HL-60 (cell line): ENCODE measurements at regions not wholly inside any gene's neighbourhood (a gene's known extent, or its start where the extent isn't known, plus 50 kb on each side); places are given as distances from the start of the nearest gene placed in this dataset.

Source experiments
- DNase-seq, 2 experiments: peaks; one replicate each; pipeline ENCODE4 v3.0.0-alpha.2; 2010 to 2020; ENCODE audit warnings: low read depth in 1 of 2, low spot score in 1 of 2
- H3K27ac ChIP-seq: fragments of 250-450 bp; sonication (Bioruptor Pico); replicated peaks from 2 replicates; pipeline ENCODE4 v1.5.1; 2020; ENCODE audit warnings: mild to moderate bottlenecking, moderate library complexity
- H3K27me3 ChIP-seq: fragments of 250-450 bp; sonication (Bioruptor Pico); 2 replicates; pipeline ENCODE4 v1.5.1; 2021; ENCODE audit warnings: mild to moderate bottlenecking, moderate library complexity; ENCODE audit not compliant: insufficient read depth, poor library complexity, severe bottlenecking
- H3K4me3 ChIP-seq: replicated peaks from 2 replicates; pipeline ENCODE4 v1.5.1; 2011; ENCODE audit warnings: mild to moderate bottlenecking, control low read depth, low read length; ENCODE audit not compliant: insufficient read depth
- GABPA ChIP-seq: IDR thresholded peaks from 2 replicates; pipeline ENCODE4 v1.6.1; 2012; ENCODE audit warnings: low read depth
- POLR2AphosphoS5 ChIP-seq: IDR thresholded peaks from 2 replicates; pipeline ENCODE4 v1.6.1; 2012; ENCODE audit warnings: low read depth
- SPI1 ChIP-seq: IDR thresholded peaks from 2 replicates; pipeline ENCODE4 v1.6.1; 2012; ENCODE audit warnings: low read depth, mild to moderate bottlenecking, borderline replicate concordance
- TF ChIP-seq, protein P1 (sequence below): IDR thresholded peaks from 2 replicates; pipeline ENCODE4 v1.6.1; 2012; ENCODE audit warnings: low read depth; ENCODE audit not compliant: insufficient replicate concordance
- TF ChIP-seq, protein P2 (sequence below): IDR thresholded peaks from one replicate; pipeline ENCODE4 v1.5.1; 2011; ENCODE audit warnings: low read length, control low read depth, inconsistent platforms; ENCODE audit not compliant: insufficient read depth

DNA sequence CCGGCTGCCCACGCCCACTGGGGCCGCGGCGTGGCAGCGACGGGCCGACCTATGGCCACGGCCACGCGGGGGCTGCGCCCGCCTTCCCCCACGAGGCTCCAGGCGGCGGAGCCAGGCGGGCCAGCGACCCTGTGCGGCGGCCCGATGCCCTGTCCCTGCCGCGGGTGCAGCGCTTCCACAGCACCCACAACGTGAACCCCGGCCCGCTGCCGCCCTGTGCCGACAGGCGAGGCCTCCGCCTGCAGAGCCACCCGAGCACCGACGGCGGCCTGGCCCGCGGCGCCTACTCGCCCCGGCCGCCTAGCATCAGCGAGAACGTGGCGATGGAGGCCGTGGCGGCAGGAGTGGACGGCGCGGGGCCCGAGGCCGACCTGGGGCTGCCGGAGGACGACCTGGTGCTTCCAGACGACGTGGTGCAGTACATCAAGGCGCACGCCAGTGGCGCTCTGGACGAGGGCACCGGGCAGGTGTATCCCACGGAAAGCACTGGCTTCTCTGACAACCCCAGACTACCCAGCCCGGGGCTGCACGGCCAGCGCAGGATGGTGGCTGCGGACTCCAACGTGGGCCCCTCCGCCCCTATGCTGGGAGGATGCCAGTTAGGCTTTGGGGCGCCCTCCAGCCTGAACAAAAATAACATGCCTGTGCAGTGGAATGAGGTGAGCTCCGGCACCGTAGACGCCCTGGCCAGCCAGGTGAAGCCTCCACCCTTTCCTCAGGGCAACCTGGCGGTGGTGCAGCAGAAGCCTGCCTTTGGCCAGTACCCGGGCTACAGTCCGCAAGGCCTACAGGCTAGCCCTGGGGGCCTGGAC, 253.2 kb downstream of the GLI2 start:
- Histone ChIP-seq H3K27me3 (no peaks in the 10 kb centered on the region), H3K27ac (no peak overlapping the region), H3K4me3 (no peak overlapping the region)
- DNase-seq, result no peak
- TF ChIP-seq SPI1, result no peak
- TF ChIP-seq, protein P1, sequence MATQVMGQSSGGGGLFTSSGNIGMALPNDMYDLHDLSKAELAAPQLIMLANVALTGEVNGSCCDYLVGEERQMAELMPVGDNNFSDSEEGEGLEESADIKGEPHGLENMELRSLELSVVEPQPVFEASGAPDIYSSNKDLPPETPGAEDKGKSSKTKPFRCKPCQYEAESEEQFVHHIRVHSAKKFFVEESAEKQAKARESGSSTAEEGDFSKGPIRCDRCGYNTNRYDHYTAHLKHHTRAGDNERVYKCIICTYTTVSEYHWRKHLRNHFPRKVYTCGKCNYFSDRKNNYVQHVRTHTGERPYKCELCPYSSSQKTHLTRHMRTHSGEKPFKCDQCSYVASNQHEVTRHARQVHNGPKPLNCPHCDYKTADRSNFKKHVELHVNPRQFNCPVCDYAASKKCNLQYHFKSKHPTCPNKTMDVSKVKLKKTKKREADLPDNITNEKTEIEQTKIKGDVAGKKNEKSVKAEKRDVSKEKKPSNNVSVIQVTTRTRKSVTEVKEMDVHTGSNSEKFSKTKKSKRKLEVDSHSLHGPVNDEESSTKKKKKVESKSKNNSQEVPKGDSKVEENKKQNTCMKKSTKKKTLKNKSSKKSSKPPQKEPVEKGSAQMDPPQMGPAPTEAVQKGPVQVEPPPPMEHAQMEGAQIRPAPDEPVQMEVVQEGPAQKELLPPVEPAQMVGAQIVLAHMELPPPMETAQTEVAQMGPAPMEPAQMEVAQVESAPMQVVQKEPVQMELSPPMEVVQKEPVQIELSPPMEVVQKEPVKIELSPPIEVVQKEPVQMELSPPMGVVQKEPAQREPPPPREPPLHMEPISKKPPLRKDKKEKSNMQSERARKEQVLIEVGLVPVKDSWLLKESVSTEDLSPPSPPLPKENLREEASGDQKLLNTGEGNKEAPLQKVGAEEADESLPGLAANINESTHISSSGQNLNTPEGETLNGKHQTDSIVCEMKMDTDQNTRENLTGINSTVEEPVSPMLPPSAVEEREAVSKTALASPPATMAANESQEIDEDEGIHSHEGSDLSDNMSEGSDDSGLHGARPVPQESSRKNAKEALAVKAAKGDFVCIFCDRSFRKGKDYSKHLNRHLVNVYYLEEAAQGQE, result no peak
- TF ChIP-seq, protein P2, sequence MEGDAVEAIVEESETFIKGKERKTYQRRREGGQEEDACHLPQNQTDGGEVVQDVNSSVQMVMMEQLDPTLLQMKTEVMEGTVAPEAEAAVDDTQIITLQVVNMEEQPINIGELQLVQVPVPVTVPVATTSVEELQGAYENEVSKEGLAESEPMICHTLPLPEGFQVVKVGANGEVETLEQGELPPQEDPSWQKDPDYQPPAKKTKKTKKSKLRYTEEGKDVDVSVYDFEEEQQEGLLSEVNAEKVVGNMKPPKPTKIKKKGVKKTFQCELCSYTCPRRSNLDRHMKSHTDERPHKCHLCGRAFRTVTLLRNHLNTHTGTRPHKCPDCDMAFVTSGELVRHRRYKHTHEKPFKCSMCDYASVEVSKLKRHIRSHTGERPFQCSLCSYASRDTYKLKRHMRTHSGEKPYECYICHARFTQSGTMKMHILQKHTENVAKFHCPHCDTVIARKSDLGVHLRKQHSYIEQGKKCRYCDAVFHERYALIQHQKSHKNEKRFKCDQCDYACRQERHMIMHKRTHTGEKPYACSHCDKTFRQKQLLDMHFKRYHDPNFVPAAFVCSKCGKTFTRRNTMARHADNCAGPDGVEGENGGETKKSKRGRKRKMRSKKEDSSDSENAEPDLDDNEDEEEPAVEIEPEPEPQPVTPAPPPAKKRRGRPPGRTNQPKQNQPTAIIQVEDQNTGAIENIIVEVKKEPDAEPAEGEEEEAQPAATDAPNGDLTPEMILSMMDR, result no peak

DNA sequence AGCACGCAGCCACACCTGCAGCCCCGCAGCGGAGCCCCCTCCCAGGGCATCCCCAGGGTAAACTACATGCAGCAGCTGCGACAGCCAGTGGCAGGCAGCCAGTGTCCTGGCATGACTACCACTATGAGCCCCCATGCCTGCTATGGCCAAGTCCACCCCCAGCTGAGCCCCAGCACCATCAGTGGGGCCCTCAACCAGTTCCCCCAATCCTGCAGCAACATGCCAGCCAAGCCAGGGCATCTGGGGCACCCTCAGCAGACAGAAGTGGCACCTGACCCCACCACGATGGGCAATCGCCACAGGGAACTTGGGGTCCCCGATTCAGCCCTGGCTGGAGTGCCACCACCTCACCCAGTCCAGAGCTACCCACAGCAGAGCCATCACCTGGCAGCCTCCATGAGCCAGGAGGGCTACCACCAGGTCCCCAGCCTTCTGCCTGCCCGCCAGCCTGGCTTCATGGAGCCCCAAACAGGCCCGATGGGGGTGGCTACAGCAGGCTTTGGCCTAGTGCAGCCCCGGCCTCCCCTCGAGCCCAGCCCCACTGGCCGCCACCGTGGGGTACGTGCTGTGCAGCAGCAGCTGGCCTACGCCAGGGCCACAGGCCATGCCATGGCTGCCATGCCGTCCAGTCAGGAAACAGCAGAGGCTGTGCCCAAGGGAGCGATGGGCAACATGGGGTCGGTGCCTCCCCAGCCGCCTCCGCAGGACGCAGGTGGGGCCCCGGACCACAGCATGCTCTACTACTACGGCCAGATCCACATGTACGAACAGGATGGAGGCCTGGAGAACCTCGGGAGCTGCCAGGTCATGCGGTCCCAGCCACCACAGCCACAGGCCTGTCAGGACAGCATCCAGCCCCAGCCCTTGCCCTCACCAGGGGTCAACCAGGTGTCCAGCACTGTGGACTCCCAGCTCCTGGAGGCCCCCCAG, 254.1 kb downstream of the GLI2 start:
- no peak for DNase-seq
- H3K4me3 ChIP-seq, result no peak overlapping the region
- H3K27me3 ChIP-seq, result no peaks in the 10 kb centered on the region
- H3K27ac ChIP-seq, result no peak overlapping the region
- TF ChIP-seq, protein P2, result no peak
- TF ChIP-seq, protein P1, result no peak
- TF ChIP-seq POLR2AphosphoS5, result no peak
- TF ChIP-seq SPI1, result no peak
- no peak for TF ChIP-seq GABPA

DNA sequence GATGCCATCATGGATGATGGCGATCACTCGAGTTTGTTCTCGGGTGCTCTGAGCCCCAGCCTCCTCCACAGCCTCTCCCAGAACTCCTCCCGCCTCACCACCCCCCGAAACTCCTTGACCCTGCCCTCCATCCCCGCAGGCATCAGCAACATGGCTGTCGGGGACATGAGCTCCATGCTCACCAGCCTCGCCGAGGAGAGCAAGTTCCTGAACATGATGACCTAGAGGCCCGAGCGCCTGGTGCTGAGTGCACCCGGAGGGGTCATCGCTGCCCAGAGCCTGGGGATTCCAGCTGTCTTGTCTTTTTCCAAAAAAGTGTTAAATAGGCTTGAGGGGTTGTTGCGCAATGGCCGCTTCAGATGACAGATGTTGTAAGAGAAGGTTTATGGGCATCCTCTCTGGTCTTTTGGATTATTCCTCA, 254.8 kb downstream of the GLI2 start:
- no peak for DNase-seq
- H3K27ac ChIP-seq, result no peak overlapping the region
- no peak overlapping the region for H3K4me3 ChIP-seq
- TF ChIP-seq, protein P1, result no peak
- TF ChIP-seq SPI1, result no peak
- no peak for TF ChIP-seq POLR2AphosphoS5
- TF ChIP-seq GABPA, result no peak
- TF ChIP-seq, protein P2, result no peak
- H3K27me3 ChIP-seq, result no peaks in the 10 kb centered on the region
